ENCODE measurements at regions not wholly inside any gene's neighbourhood (a gene's known extent, or its start where the extent isn't known, plus 50 kb on each side); places are given as distances from the start of the nearest gene placed in this dataset.

DNA sequence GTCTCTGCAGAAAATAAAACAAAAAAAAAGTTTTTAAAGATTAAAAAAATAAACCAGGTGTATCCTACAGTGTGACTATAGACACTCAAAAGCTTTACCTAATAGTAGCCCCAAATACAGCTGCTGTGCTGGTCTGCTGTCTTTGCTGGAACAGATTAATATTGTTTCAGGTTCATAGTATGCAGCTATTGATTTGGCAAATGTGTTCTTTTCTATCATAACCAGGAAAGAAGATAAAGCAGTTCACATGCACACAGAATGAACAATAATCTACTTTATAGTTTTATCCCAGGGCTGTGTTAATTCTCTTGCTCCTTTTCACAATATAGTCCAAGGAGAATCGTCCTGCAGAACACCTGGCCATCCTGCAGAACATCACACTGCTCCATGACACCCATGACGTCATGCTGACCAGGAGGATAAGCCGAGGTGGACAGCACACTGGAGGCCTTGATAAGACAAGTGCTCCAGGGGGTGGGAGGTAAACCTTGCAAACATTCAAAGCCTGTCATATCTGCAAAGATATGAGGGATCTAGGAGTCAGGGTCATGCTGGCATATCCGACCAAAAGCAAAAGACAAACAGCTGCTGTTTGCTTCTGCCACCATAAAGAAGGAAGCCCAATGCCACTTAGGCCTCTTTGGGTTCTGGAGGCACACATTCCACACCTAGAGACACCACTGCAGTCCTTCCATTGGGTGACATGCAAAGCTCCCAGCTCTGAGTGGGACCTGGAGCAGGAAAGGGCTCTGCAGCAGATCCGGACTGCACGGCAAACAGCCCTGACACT is 86.1 kb upstream of the SLC2A1 start:
- TF ChIP-seq CTCF (IDR thresholded peaks at IDR 0.05) = no peak
- no peak for TF ChIP-seq EP300 (IDR thresholded peaks at IDR 0.05)
- no peak for TF ChIP-seq POLR2A (IDR thresholded peaks at IDR 0.05)
- TF ChIP-seq POLR2AphosphoS5 (IDR thresholded peaks at IDR 0.05) = no peak

All from suprapubic skin (tissue), 4 donors.